ENCODE measurements at regions not wholly inside any gene's neighbourhood (a gene's known extent, or its start where the extent isn't known, plus 50 kb on each side); places are given as distances from the start of the nearest gene placed in this dataset.
A peak's percentile ranks its signal among the peaks of the same experiment; 100 is the strongest.

DNA sequence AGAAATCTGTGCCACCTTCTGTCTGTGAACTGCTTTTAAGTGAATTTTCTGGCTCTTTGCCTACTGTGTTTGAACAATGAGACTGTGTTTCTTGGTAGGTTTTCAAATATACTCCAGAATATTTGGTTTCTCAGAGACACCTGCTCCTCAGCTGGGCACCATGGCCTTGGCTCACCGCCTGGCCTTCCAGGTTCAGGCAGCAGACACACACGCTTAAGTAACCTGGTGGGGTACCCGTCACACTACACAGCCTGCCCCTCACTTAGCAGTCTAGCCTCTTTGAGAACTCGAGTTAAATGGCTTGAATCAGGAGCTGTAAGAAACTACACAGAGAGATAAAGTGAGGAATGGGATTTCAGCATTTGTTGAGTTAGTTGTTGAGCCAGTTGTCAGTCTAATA lies 530.5 kb downstream of the MTRR start:
- no peak for DNase-seq

DNA sequence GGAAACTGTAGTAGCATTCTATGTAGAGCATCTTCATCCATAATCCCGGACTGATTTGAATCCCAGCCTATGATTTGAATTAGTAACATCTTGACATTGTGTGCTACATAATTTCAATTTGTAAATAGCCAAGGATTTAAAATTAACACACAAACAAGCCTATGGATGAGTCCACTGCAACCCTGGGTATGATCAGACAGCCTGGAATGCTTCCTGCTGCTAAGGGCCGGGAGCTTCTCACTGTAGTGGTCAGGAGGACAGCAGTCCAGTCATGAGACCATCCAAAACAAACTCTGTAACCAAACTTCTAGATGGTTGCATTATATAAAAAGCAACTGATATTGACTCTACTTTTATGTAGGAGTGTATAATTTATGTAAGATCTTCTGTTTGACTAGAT lies 539.3 kb downstream of the MTRR start:
- no peak for DNase-seq

DNA sequence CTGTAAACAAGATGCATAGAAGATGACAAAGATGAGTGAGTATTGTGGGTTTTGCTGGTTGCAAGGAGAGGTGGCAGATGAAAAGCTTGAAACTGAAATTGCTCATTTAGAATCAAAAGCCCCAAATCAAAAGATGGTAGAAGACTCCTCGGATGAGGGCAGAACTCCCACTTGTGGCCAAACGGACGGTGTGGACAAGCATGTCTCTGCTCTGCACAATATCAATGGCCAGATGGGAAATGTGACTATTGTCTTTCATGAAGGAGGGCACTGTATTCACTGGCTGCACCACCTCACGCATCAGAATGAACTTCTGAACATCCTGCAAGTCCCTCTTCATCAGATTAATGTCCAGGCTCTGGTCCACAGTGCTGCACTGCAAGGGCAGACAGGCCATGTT lies 541.7 kb downstream of the MTRR start:
- no peak for DNase-seq

DNA sequence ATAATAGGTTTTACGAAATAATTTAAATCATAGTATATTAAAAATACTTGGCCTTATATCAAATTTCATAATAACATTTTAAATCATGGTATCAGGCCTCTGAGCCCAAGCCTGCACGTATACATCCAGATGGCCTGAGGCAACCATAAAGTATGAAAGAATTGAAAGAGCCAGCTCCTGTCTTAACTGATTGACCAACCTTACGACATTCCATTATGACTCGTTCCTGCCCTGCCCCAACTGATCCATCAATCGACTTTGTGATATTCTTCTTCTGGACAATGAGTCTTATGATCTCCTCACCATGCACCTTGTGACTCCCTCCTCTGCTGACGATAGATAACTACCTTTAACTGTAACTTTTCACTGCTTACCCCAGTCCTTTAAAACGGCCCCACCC lies 545.0 kb downstream of the MTRR start:
- DNase-seq, result no peak

DNA sequence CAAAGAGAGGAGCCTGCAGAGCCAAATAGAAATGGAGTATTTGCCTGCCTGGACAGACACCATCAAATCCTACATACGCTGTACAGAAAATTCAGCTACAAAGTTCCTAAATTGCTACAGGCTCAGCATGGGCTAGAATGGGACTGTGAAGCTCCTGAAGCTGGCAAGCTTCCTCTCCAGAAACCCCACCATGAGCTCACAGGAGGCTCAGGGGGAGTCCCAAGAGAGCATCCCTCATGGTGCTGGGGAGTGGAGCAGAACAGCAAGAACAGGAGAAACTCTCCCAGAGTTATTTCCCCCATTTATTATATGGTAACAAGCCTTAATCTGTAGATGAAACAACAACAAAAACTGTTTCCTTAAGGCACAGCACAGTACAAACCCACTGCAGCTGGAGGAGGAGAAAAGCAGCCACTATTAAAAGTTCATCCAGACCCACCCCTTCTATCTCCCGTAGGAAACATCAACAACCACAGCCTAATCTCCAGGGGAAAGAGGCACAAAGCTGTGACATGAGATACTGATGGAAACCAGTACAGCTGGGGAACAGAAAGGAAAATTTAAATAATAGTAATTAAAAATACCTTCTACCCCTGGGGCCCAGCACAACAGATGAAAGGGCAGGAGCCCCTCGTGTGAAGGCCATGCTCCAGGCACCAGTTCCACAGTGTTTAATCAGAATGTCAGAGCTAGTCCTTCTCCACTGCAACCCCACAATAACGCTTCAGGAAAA lies 548.5 kb downstream of the MTRR start:
- no peak for DNase-seq

DNA sequence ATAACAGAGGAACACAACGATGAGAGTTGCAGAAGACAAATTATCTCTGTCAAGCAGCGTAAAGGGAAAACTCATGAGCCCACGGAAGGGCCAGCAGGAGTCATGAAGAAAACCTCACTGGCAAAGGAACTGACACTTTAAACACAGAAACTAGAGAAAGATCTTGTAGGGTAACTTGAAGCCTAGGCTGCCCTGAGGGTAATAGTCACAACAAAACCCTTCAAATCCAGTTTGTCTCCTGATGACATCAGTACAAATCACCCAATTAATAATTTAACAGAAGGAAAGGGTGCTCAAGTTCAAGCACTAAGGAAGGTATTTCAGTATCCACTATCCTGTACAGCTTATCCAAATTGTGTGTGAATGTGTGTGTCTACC lies 549.1 kb downstream of the MTRR start:
- DNase-seq, result no peak

DNA sequence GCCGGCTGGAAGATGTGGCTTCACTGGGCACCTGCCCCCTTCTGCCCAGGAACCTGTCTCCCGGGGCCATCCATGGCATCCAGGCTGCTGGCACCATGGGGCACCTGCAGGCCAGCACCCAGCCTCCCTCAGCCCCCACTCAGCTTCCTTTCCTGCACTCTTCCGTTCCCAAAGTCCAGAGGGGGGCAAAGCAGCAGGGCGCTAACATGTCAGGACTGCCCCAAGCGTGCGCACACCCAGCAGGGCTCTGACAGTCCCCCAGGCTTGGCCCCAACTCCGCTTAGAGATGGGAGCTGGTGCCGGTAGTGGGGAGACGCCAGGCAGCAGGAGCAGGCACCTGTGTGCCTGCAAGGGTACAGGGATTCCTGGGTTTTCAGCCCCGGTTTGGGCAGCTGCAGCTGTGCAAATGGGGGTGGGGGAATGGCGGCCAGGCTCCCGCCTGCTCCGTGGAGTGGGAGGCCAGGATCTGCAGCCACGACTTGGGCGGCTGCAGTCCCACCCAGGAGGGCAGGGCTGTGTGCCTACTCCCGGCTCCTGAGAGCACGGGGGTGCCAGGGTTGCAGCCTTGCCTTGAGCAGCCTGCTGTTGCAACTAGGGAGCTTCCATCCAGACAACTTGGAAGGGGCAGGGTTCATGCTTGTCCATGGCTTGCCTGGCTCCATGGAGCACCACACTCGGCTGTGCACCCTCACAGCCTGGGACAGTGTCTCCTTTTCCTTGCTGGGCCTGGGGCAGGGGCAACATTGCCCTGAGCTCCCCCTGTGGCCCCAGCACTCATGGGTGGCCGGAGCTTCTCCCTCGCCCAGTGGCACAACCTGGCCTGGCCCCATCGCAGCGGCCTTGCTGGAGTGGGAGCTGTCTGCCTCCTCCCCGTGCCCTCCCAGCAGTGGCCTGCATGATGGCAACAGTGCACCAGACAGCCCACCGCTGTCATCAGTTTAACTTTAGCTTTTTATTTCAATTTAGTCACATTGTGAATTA lies 561.1 kb downstream of the MTRR start:
- no peak for DNase-seq

DNA sequence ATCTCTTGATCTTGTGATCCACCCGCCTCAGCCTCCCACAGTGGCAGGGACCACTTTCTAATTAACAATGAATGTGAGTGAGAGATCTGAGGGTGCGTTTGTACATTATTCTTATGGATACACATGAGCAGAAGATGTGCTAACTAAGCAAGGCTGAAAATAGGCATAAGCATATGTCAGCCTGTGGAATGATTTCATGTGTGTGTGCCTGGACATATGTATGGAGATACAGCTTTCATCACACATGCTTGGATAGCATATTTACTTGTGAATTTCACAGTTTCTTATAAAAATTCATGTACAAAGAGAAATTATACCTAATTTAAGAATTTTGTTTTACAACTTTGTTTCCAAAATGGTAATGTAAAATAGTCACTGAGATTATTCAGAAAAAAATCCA lies 565.6 kb downstream of the MTRR start:
- no peak for DNase-seq

DNA sequence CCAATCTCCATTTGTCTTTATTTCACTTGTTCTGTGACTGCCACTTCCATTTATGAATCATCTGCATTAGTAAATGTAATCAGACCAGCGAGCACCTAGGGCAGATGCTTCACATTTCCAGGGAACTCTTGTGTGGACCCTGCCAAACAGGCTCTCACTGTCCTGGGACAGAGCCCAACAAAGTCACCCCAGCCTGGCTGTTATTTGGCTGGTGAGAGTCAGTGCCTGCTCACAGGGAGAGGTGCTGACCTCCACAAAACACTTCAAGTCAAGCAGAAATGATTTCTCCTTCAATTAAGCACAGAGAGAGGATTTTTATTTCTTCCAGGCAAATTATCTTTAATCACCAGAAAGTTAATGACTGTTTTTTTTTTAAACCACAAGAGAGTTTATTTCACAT lies 568.0 kb downstream of the MTRR start:
- no peak for DNase-seq

DNA sequence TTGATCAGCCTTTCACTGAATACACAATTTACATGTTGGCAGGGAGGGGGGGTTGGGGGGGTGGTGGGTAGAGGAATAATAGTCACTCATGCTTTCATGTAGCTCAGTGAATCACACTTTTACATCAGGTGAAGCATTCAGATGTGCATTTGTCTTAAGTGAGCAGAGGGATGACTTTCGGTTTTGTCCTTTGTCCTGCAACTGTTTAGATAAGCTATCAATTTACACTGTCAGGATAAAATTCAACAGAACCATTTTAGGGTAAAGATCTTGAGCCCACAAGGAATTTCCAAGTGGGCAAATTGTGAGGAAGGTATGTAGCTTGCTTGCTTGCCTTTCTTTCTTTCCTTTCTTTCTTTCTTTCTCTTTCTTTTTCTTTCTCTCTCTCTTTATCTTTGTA lies 576.2 kb downstream of the MTRR start:
- DNase-seq, result no peak

DNA sequence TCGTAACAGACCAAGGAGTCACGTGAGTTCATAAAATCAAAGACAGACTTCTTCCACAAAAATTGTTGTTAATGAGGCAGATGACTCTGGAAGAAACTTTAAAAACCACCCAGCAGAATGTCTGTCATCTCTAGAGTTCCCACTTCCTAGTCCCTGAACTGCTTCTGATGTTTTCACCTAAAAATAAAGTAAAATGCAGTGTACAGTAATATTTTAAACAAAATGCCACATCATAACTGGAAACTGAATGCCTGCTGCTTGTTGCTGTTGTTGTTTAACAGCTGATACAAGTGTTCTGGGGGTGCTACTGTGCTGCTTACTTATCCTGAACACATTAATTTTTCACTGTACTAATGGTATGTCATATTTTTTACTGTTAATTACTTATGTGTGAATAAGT lies 577.2 kb downstream of the MTRR start:
- no peak for DNase-seq

DNA sequence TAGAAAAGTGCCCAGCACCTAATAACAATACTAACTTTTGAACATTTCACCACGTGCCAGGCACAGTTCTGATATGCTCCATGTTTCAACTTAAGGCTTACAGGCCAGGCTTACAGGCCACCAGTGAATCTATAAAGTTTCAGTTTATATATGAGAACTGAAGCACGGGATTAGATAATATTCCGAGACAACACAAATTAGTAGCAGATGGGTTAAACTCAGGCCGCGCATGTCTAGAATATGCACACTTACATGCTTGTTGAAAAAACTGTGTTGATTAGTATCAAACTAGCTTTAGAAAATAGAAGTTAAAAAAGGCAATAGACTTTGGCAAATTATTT lies 587.9 kb downstream of the MTRR start:
- DNase-seq, result no peak

DNA sequence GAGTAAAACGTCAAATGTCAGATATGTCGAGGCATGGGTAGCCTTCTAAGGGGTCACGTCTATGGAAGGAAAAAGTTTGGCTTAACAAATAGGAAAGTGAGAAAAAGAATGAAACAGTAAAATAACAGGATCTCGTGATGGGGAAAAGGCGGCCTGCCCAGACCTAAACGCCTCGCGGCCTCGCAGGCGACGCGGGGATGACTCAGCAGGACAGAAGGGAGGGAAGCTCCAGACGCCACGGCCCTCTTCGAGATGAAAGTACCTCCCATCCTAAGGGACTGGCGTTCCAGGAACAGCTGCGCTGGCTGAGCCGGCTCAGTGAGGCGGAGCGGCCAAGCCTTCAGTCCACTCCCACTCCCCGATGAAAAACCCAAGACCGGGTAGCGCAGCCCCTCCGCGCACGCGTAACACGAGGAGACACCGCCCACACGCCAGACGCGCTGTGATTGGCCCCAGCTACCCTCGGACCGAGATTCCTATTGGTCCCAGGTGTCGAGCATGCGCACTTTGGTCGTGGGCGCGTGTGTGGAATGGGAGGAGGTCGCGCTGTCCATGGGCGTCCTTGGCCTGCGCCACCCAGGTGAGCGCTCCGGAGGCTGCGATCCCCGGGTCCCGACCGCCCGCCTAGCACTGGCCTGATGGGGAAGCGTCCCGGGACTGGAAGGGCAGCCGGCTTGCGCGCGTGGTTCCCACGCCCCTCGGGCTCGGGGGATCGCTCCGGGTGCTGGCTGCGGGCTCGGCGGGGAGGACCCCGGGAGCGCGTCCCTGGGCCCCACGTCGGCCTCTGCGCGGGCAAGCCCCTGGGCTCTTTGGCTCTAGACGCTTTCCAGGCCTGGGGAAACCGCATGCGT lies 588.5 kb downstream of the MTRR start:
- DNase-seq, result peak; percentile 97

DNA sequence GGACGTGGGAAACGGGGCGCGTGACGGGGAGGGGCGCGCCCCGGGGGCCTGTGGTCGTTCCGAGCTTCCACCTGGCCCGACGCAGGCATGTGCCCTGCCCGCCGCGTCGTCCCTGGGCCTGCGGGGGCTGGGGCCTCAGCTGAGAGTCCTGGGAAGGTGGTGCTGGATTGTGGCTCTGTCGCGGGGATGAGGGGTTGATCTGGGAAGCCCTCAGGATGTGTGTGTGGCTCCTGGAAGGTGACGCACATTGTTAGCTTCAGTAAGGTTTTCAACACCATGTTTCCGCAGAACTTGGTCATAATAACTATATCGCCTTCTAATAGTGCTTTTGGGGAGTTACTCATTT lies 589.1 kb downstream of the MTRR start:
- peak; percentile 1 for DNase-seq

DNA sequence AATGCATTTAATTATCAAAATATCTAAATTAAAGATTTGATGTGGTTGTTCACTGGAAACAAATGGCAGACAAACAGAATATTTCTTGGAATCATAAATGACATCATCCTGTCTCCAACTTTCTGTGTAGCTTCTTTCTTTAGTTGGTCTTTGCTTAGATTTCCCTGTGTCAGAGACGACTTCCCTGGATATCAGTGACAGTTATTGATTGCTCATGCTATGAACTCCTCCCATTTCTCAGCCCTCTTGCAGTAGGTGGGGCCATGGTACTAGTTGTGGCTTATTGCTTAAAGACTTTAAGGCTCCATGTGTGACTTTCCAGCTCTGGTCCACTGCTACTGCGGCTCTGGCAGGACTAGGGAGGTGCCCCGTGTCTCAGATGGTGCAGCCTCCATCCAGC lies 592.6 kb downstream of the MTRR start:
- no peak for DNase-seq

DNA sequence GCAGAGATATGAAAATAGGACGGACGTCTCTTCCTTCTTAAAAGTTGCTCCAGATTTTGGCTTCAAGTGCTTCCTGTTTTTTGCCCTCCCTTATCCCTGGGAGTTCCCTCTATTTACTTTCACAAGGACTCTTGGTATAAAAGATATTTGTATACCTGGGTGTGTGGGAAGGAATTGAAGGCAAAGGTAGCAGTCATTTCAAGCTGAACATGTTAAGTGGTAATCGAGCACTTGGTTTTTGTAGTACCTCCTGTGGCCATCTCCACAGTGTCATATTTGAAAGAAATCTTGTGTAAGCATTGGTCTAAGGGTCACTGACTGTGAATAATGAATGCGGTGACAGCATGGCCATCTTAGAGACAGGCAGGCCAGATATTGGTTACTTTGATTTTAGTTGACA lies 593.6 kb downstream of the MTRR start:
- peak; percentile 26 for DNase-seq

DNA sequence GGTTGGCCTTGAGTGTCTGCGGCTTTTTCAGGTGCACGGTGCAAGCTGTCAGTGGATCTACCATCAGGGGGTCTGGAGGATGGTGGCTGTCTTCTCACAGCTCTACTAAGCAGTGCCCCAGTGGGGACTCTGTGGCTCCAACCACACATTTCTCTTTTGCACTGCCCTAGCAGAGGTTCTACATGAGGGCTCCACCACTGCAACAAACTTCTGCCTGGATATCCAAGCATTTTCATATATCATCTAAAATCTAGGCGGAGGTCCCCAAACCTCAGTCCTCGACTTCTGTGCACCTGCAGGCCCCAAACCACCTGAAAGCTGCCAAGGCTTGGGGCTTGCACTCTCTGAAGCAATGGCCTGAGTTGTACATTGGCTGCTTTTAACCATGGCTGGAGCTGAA lies 601.5 kb downstream of the MTRR start:
- no peak for DNase-seq

DNA sequence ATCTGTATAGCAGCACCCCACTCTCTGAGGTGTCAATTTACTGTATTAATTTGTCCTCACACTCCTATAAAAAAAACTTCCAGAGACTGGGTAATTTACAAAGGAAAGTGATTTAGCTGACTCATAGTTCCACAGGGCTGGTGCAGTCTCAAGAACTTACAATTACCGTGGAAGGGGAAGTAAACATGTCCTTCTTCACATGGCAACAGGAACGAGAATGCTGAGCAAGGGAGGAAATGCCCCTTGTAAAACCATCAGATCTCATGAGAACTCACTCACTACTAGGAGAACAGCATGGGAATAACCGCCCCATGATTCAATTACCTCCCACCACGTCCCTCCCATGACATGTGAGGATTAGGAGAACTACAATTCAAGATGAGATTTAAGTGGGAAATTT lies 602.6 kb downstream of the MTRR start:
- DNase-seq, result peak; percentile 25

DNA sequence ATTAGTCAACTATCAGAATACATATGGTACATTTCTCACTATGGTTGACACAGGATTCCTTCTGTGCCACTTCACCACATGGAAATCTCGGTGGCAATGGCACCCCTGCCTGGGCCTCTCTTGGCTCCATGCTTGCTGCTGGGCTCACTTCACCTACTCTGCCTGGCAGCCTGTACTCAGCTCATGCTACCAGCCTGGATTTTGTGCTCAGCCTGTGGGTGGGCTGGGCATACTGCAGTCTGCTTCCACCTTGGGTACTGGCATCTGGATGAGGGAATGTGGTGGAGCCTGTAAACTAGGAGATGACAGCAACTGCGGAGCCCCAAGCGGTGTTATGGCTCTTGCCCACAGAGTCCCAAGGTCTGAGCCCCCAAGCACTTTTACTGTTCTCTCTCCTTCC lies 604.1 kb downstream of the MTRR start:
- no peak for DNase-seq

DNA sequence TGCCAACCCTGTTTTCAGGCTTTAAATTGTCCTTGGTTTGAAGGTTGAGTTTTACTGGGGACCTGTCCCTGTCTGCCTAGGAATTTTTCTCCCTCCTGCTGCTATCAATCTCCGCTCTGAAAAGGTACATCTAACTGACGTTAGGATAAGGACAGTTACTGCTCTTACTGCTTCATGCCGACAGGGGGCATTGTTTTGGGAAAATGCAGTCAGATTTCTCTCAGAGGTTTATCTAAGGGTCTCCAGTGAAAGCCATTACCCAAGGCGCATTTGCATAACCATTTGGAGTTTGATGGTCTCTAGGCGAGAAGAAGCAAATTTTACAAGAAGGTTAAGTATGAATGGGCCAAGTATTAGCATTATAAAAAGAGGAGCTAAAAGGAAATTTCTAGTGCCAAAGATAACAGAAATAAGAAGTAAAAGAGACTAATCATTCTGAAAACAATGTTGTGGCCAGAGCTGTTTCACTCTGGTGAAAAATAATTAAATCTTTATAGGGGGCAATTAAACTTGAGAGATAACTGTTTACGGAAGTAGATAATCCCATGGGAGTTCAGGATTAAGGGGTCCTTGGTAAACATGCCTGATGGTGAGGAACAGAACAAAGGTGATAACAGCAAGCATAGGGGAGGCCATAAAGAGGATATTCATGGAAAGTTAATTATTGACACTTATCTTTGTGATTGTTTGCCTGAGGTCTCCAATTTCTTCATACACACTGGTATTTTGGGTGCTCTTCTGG lies 605.0 kb downstream of the MTRR start:
- no peak for DNase-seq

DNA sequence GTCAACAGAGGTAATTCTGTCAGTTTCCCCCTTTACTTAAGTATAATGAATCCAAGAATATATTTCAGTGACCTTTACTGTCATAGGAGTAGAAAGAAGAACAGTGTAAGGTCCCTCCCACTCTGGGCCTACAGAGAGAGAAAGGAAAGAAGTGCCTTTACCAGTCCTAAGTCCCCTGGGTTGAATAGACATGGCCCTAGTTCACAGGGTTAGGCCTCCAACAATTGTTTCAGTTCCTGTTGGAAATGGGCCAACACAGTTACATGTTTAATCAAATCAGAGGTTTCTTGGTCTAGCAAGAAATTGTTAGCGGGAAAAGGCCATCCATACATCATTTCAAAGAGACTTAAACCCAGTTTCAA lies 605.6 kb downstream of the MTRR start:
- DNase-seq, result no peak

DNA sequence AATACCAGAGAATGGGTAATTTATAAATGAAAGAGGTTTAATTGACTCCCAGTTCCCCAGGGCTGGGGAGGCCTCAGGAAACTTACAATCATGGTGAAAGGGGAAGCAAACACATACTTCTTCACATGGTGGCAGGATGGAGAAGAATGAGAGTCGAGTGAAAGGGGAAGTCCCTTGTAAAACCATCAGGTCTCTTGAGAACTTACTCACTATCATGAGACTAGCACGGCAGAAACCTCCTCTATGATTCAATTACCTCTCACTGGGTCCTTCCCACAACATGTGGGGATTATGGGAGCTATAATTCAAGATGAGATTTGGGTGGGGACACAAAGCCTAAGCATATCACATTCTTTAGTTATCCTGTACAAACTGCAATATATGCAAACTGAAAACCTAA lies 609.4 kb downstream of the MTRR start:
- DNase-seq, result peak; percentile 7

DNA sequence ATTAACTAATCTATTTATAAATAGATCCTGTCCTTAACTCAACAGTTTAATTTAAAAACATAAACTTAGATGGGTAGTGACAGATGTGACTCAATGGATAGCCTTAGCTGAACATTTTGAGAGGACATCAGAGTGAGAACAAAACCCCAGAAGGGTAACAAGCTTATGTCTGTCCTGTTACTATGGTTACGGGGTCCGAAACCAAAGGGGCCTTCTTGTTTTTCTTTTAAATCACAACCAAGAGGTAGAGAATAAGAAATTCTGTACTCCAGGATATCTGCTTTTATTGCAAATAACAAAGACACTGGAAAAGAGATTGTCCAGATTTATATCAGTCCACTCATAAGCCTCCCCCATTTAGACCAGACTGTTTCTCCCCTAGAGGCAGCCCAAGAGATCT lies 612.1 kb downstream of the MTRR start:
- no peak for DNase-seq
